ENCODE measurements at regions not wholly inside any gene's neighbourhood (a gene's known extent, or its start where the extent isn't known, plus 50 kb on each side); places are given as distances from the start of the nearest gene placed in this dataset.

DNA sequence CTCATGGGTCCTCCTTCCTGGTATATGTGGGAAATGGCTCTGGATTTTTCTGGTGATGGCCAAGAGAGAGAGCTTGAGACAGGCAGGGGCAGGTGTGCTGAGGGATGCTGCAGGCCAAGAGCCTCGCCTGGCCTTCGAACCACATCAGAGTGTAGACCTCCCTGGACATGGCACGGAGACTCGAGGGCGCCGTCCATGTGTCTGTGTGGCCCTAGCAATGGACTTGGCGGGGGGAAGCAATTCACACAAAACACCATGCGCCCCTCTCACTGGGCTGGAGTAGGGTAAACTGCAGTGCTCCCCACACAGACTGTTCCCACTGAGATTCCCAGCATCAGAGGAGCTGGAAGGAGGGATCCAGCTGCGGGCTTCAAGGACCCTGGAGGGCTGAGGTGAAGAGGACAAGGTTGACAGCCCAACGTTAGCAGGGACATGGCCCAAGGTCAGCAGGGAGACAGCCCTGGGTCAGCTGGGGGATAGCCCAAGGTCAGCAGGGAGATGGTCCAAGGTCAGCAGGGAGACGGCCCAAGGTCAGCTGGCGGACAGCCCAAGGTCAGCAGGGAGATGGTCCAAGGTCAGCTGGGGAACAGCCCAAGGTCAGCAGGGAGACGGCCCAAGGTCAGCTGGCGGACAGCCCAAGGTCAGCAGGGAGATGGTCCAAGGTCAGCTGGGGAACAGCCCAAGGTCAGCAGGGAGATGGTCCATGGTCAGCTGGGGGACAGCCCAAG lies 75.4 kb upstream of the HDAC4 start:
- TF ChIP-seq, protein P1, sequence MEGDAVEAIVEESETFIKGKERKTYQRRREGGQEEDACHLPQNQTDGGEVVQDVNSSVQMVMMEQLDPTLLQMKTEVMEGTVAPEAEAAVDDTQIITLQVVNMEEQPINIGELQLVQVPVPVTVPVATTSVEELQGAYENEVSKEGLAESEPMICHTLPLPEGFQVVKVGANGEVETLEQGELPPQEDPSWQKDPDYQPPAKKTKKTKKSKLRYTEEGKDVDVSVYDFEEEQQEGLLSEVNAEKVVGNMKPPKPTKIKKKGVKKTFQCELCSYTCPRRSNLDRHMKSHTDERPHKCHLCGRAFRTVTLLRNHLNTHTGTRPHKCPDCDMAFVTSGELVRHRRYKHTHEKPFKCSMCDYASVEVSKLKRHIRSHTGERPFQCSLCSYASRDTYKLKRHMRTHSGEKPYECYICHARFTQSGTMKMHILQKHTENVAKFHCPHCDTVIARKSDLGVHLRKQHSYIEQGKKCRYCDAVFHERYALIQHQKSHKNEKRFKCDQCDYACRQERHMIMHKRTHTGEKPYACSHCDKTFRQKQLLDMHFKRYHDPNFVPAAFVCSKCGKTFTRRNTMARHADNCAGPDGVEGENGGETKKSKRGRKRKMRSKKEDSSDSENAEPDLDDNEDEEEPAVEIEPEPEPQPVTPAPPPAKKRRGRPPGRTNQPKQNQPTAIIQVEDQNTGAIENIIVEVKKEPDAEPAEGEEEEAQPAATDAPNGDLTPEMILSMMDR (IDR thresholded peaks at IDR 0.05), result no peak
- TF ChIP-seq POLR2A (IDR thresholded peaks at IDR 0.05), result no peak
- TF ChIP-seq EP300 (IDR thresholded peaks at IDR 0.05), result no peak

Measured in tibial nerve (tissue), 4 donors.